NCI-H1417 (cell line): ENCODE measurements at regions not wholly inside any gene's neighbourhood (a gene's known extent, or its start where the extent isn't known, plus 50 kb on each side); places are given as distances from the start of the nearest gene placed in this dataset.
"Not testable (repeated sequence)": the region's sequence is repeated elsewhere in the genome, so short reads cannot be mapped to it uniquely, and the experiment has no call there.

ENCODE experiments used
- DNase-seq, 3 experiments: peaks; one replicate each; lab custom pipeline; 2025; lab: John Stamatoyannopoulos, UW

DNA sequence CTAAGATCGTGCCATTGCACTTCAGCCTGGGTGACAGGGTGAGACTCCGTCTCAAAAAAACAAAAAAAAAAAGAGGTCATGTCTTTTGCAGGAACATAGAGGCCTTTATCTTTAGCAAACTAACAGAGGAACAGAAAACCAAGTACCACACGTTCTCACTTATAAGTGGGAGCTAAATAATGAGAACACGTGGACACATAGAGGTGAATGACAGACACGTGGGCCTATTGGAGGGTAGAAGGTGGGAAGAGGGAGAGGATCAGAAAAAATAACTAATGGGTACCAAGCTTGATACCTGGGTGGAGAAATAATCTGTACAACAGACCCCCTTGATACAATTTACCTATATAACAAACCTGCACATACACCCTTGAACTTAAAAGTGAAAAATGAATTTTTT lies 401.4 kb upstream of the NAALADL2 start:
- DNase-seq, result no peak

DNA sequence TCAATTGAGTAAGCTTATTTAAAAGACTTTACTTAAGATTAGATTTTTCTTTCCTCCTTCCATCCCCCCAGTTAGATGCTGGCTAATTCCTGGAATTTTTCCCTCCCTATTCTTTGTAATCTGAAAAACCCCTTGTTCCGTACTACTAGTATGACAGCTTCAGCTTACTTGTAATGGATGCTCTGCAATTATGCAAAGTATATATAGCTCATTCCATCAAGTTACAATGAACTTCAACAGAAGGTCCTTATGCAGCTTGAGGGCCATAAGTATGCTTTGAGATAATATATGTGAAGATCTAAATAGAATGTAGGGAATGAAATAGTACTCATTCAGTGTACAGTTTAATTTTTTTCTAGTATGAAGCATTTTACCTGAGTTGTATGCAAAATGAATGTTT lies 398.3 kb upstream of the NAALADL2 start:
- no peak for DNase-seq

DNA sequence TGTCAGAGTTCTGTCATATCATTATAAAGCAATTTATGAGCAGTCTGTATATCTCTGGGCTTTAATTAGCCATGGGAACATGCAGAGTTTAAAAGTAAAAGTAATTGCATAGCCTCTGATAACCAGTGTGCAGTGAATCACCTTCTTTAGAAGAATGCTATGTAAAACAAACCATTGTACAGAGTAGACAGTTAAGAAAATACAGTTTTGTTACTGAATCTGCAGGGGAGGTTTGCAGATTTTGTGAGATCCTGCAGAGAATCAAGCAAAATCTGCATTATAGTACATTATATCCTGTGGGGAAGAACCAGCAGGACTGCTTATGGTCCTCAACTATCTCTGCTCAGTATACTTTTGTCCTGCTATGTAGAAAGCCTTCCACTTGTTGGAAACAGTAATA lies 396.2 kb upstream of the NAALADL2 start:
- DNase-seq, result no peak

DNA sequence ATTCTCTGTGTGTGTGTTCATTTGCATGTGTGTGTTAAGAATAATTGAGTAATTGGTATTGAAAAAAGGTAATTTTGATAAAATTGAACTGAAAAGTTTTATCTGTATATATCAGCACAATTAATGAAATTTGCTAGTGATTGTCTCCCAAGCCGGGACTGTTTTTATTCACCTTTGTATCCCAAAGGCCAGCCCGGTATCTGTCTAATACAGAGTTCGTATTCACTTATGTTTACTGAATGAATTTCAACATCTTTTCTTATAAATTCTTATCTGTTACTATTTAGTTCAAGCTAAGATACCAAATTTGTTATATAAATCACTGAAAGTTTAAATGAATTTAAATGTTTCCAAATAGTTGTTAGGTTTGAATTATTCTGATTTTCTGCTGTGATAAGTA lies 394.0 kb upstream of the NAALADL2 start:
- DNase-seq, result no peak

DNA sequence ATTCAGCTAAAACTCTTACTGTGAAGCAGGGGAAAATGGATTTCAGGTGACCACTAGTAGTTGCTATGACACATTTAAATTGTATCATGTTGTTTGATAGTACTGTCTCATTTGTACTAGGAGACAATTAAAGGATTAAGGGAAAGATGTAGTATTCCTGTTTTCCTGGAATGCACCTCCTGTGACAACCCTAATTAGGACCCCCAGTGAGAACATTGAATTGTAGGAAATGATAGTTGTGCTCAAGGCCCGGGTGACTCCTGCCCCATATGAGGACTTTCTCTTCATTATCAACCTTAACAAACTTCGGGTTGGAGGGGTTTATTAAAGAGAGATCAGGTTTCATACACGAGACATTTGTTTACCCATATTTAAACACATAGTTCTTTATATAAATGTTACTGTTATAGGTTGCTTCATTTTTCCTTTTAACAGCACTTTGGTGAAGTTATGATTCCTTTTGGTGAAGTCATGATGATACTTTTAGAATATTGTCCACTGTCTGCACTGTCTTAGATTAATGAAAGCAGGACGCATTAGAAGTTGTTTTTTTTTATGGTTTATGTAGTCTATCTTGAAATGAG lies 392.6 kb upstream of the NAALADL2 start:
- peak in 1 of 3 experiments; percentile 29 for DNase-seq

DNA sequence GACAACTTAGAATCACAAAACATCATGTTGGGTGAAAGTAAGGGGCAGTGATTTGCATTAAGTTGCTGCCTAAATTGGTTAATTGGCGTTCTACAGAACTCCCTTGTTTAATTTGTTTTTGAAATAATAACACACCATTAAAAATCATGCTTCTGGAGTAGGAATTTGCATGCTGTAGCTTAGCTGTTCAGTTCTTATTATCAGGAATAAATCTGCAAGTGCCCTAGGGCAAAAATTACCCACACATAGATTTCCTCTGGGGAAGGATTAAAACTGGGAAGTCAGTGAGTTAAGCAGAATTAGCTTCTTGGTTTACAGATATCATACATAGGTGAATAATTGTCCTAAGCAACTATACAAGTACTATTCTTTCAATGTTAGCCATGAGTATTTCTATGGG lies 381.6 kb upstream of the NAALADL2 start:
- peak in 1 of 3 experiments; percentile 4 for DNase-seq

DNA sequence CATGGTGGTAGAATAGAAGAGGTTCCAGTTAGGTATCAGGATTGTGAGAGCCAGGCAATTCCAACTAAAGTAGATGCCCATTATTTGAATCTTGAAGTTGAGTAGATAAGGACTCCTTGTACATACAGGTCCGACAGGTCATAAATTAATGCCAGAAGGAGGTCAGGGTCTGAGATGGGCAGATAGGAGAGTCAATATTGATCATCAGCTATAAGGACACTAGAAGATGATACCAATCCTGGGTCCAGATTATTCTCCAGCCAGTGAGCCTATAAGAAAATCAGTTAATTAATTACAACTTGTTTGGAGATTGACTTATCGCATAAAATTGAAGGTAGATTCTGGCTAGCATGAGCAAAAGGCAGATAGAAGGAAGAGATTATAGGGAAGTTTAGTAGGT lies 378.4 kb upstream of the NAALADL2 start:
- DNase-seq, result no peak

DNA sequence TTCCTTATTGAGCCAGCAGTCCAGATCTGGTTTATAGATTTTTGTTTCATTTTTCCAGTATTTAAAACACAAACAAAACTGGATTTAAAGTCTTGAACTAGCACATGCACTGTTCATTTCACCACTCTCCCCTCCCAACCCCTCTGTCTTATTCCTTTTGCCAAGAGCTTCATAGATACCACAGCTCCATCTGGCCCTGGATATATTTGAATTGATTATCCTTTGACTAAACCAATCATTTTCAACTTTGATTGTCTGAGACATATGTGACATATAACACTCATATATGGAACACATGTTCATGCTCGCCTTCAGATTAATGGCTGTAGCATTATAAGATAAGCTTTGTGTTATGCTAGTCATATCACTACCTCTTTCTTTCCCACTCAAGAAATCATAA lies 376.6 kb upstream of the NAALADL2 start:
- no peak for DNase-seq

DNA sequence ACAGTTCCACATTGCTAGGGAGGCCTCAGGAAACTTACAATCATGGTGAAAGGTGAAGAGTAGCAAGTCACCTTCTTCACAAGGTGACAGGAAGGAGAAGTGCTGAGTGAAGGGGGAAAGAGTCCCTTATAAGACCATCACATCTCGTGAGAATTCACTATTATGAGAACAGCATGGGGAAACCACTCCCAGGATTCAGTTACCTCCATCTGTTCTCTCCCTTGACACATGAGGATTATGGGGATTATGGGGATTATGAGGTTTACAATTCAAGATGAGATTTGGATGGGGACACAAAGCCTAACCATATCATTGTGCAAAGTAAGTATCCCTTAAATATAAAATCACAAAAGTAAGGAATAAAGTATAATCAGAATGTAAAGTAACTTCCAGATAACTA lies 375.9 kb upstream of the NAALADL2 start:
- DNase-seq, result no peak

DNA sequence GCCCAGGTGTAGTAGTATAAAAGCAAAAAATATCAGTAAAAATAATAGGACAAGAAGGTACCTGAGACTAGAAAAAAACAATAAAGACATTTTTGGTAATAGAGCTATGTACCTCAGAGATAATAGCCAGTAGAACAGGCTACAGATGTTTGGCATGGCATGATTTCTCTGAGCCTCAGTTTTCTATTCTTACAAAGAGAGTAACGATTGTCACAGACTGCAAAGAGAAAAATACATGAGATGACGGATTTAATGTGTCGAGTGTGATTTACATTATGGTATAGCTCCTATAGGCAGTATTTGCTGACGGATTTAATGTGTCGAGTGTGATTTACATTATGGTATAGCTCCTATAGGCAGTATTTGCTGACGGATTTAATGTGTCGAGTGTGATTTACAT lies 375.3 kb upstream of the NAALADL2 start:
- DNase-seq, result not testable (repeated sequence)

DNA sequence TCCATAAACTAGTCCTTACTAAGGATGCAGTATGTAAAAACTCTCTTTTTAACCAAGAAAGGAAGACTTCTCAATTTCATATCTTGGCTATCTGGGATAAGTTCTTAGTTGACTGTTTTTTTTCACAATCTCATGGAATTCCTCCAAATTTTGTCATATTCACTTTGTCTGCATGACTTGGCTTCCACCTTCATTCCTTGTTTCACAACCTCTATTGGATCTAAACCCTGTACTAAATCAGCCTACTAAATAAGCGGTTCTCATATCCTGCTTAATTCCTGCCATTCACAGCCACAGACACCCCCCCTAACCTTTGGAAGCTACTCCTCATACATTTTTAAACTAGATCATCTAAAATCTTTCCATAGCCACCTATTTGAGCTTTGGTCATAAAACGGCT lies 370.6 kb upstream of the NAALADL2 start:
- no peak for DNase-seq

DNA sequence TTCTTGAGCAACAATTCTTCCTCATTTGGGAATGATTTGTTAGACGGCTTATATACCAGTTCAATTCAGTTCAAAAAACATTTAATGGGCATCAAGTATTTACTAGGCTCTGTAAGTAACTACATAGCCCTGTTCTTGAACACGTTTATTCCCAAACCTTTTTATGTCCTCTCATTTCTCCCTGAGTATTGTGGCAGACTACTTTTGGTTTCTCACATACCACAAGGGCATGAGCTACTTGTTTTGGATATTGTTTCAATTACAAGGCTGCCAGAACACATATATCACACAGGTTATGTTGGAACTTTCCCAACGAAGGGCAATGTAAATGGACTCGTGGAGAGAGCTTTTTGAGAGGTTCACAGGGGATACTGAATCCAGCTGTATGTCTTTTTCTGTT lies 363.8 kb upstream of the NAALADL2 start:
- no peak for DNase-seq

DNA sequence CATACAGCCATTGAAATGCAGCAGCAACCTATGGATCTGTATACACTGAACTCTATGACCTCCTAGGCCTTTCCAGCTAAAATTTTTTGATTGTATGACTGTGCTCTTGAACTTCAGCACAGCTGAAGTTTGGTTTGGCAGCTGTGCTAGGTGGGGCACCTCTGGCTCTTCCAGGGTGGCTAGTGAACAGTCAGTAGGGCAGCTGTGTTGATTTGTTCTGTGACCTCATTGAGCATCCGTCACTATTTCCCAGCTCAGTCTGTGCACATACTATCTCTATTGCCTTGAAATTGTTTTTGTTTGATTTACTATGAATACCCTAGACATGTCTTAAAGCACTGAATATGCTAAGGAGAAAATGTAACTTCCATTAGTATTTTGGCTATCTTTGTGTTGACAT lies 363.2 kb upstream of the NAALADL2 start:
- DNase-seq, result no peak

DNA sequence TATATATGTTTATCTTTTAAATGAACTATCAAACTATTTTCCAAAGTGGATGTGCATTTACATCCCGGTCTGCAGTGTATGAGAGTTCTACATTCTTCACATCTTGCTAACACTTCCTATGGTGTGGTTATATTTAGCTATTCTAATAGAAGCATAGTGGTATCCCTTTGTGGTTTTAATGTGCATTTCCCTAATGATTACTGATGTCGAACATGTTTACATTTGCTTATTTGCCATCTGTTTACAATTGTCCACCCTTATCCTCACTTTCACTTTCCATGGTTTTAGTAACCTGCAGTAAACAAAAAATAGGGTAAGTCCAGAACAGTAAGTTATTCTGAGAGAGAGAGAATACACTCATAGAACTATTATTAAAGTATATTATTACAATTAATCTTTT lies 360.5 kb upstream of the NAALADL2 start:
- peak in 1 of 3 experiments; percentile 17 for DNase-seq

DNA sequence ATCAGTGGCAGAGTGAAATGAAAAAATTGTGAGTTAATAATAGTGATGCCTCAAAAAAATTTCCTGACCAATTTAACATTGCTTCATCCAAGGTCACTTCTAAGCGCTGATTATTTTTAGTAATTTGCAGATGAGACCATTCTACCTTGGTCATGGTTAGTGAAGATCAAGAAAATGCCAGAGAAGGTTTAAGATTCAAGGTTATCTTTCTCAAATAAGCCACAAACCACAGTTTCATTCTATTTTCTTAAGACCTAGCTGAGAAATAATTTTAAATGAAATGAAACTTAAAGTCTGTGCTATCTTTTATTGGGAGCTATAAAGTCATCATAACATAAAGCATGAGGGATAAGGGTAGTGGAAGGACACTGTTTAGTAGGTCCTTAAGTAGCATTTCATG lies 353.9 kb upstream of the NAALADL2 start:
- DNase-seq, result no peak

DNA sequence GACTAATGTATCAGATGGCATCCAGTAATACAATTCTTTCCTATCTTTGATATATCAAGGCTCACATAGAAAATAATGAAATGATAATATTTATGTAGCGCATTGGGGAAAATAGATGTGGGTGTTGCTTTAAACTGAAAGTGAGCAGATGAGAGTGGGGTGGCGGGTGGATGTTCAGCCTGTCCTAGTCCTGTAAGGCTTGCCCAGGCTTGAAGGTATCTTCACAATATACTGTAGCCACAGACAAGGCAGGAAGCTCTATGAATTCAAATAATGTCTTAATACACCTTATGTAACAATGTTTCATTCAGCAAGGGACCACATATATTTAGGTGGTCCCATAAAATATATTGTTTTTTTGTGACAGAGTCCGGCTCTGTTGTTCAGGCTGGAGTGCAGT lies 334.9 kb upstream of the NAALADL2 start:
- no peak for DNase-seq

DNA sequence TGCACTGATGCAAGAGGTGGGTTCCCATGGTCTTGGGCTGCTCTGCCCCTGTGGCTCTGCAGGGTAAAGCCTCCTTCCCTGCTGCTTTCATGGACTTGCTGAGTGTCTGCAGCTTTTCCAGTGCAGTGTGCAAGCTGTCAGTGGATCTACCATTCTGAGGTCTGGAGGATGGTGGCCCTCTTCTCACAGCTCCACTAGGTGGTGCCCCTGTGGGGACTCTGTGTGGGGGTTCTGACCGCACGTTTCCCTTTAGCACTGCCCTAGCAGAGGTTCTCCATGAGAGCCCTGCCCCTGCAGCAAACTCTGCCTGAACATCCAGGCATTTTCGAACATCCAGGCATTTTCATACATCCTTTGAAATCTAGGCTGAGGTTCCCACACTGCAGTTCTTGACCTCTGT lies 329.8 kb upstream of the NAALADL2 start:
- no peak for DNase-seq

DNA sequence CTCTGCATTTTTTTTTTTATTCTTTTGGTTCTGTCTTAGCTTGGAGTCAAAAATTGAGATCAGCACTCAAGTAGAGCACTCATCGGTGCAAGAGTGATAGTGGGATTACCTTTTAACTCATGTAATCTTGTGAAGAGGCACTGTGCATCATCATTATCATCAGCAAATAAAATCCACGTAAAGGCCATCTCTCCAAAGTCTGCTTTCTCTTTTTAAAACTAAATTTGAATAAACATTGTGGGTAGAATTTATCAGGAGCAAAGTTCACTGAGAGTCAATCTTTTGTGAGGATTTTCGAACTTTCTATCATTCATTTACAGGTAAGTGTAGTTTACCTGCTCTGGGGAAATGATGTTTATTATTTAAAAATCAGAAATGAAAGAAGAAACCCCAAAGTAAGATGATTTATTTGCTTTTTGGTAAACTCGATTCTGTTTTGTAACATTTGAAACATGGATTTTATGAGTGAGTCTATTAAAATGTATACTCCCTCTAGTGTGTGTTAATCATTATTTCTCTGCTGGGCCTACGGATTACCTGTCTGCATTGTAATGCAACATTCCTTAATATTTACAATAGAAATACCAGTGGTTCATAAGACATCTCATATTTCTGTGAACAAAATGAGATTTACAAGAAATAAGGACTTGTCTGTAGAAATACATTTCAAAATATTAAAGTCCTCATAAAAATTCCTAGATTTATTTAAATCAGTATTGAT lies 327.7 kb upstream of the NAALADL2 start:
- no peak for DNase-seq

DNA sequence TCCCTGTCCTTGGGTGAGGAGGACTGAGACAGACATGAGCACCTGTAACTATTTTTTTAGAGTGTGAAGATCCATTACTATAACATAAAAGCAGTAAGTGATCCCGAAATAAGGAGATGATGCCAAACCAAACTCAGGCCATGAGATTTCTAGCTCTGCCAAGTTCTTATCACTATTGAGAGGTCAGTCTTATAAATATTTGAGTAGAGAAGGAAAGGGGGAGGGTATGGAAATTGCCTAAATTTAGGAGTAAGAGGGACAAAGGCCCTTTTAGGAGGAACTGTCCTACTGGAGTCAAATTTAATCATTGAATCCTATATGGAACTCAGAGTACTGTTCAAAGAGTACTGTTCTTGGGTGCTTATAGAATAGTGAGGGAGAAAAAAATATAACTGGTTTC lies 326.9 kb upstream of the NAALADL2 start:
- DNase-seq, result no peak

DNA sequence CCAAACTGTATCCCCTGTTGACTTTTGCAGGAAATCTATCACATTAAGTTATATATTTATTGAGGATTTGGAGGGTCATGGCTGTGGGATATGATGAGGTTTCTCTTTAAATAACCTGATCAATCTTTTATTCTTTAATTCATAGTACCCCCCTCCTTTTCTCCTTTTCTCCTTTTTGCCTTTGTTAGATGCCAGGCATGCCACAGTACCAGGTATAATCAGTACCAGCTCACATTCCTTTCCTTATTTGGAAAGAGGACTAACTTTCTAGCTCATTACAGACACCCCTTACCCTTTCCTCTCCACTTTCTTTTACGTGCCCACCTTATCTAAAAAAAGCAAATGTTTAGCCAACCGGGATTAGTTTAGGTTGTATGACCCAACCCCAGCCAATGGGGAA lies 326.4 kb upstream of the NAALADL2 start:
- no peak for DNase-seq

DNA sequence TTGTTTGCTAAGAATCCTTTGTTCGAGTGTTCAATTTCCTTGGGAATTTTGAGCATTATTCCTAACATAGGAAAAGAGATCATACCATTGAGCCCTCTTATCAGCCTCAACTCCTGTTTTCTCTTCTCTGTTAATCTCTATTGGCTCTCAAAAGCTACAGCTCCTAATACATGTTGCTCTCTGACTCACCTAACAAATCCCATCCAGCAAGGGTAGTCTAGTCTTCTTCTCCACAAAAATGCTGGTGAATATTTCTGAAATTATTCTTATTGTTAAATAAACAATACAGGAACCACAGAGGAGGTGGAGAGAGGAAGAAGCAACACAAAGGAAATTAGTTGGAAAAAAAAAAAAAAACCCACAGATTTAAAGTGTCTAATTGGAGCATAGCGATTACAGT lies 325.8 kb upstream of the NAALADL2 start:
- no peak for DNase-seq

DNA sequence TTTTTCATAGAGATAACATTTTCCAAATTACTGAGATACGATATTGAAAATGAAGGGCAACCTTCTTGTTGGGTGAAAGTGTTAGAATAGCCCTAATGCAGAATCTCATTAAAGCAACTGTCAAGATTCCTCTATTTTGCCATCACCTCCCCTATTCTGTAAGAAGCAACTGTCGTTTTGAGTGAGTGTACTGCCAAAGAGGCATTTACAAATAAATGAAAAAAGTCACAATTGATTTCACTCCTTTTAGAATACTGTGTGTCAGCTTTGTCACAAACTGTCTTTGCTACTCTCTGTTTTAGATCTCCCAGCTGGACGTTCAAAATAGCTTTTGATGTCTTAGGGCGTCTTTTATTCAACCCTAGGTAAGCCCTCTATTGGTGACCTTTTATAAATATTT lies 322.8 kb upstream of the NAALADL2 start:
- no peak for DNase-seq

DNA sequence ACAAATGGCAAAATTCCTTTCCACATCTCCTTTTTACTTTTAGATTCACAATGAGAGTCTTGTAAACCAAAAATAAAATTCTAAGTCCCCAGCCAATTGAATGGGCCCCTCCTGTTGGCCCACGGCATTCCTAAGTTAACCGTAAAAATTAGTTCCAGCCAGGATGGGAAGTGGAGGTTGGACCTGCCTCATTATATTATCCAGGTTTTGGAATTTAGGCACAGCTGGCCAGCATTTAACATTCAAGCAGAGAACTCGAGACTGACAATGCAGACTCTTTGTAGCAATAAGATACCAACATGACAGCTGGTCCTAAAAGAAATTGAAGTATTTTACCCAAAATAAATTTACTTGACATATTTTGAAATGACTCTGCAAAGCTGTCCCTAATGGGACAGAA lies 321.0 kb upstream of the NAALADL2 start:
- DNase-seq, result no peak
